Tibial nerve (tissue), 4 donors: ENCODE measurements at regions not wholly inside any gene's neighbourhood (a gene's known extent, or its start where the extent isn't known, plus 50 kb on each side); places are given as distances from the start of the nearest gene placed in this dataset.

Experiments used
- EP300 ChIP-seq, 2 donors: sonication (generic); formaldehyde crosslinking; IDR thresholded peaks; one replicate each; pipeline ENCODE4 v1.6.1; 2017; ENCODE audit warnings: antibody characterized with exemption in 2 of 2, mild to moderate bottlenecking in 1 of 2
- POLR2A ChIP-seq, 2 donors: fragments of 450-650 bp; IDR thresholded peaks; one replicate each; pipeline ENCODE4 v1.6.1; 2017; ENCODE audit warnings: antibody characterized with exemption in 2 of 2, mild to moderate bottlenecking in 2 of 2, moderate library complexity in 2 of 2
- TF ChIP-seq, protein P1 (sequence below), 5 experiments: fragments of 200-600 bp in 3 of 5; fragments of 450-650 bp in 2 of 5; sonication (generic) in 3 of 5; IDR thresholded peaks; one replicate each; pipeline ENCODE4 v1.5.1; 2016 to 2019; ENCODE audit warnings: antibody characterized with exemption in 5 of 5, mild to moderate bottlenecking in 3 of 5, moderate library complexity in 2 of 5

GRCh38 chr9:2303056-2303455 is 287.9 kb downstream of the SMARCA2 start:
- TF ChIP-seq, protein P1, sequence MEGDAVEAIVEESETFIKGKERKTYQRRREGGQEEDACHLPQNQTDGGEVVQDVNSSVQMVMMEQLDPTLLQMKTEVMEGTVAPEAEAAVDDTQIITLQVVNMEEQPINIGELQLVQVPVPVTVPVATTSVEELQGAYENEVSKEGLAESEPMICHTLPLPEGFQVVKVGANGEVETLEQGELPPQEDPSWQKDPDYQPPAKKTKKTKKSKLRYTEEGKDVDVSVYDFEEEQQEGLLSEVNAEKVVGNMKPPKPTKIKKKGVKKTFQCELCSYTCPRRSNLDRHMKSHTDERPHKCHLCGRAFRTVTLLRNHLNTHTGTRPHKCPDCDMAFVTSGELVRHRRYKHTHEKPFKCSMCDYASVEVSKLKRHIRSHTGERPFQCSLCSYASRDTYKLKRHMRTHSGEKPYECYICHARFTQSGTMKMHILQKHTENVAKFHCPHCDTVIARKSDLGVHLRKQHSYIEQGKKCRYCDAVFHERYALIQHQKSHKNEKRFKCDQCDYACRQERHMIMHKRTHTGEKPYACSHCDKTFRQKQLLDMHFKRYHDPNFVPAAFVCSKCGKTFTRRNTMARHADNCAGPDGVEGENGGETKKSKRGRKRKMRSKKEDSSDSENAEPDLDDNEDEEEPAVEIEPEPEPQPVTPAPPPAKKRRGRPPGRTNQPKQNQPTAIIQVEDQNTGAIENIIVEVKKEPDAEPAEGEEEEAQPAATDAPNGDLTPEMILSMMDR (IDR thresholded peaks at IDR 0.05), result no peak
- TF ChIP-seq POLR2A (IDR thresholded peaks at IDR 0.05) (no peak), EP300 (IDR thresholded peaks at IDR 0.05) (no peak)
